Gastrocnemius medialis (tissue), 4 donors: ENCODE measurements at regions not wholly inside any gene's neighbourhood (a gene's known extent, or its start where the extent isn't known, plus 50 kb on each side); places are given as distances from the start of the nearest gene placed in this dataset.

Source experiments
- POLR2A ChIP-seq, 2 donors: fragments of 450-650 bp; IDR thresholded peaks; one replicate each; pipeline ENCODE4 v1.6.1; 2017; ENCODE audit warnings: antibody characterized with exemption in 2 of 2, mild to moderate bottlenecking in 2 of 2, moderate library complexity in 2 of 2
- TF ChIP-seq, protein P1 (sequence below), 5 experiments: fragments of 450-650 bp in 3 of 5; fragments of 200-600 bp in 2 of 5; sonication (generic) in 2 of 5; IDR thresholded peaks in 4 of 5; conservative IDR thresholded peaks in 1 of 5; 1 replicate in 4 of 5; 2 replicates in 1 of 5; pipeline ENCODE4 v1.5.1; 2016 to 2019; ENCODE audit warnings: antibody characterized with exemption in 5 of 5, mild to moderate bottlenecking in 3 of 5, moderate library complexity in 3 of 5

DNA sequence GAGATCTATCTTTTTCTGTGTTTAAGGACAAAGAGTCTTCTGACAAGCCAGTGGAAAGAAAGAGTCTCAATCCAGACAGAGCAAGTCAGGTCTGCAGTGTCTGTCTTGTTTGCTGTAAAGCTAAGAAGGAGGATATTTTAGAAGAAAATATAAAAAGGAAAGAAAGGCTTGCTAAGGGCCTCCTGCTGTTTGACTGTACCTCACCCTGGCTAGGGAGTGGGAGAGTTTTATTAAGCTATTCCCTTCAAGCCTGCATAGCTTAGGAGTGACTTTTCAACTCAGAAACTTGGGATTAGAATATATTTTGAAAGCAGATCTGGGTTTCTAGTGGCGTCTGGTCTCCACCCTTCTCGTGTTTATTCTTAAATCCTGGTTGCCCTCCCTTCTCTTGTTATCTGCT is 460.0 kb downstream of the COG6 start:
- TF ChIP-seq, protein P1, sequence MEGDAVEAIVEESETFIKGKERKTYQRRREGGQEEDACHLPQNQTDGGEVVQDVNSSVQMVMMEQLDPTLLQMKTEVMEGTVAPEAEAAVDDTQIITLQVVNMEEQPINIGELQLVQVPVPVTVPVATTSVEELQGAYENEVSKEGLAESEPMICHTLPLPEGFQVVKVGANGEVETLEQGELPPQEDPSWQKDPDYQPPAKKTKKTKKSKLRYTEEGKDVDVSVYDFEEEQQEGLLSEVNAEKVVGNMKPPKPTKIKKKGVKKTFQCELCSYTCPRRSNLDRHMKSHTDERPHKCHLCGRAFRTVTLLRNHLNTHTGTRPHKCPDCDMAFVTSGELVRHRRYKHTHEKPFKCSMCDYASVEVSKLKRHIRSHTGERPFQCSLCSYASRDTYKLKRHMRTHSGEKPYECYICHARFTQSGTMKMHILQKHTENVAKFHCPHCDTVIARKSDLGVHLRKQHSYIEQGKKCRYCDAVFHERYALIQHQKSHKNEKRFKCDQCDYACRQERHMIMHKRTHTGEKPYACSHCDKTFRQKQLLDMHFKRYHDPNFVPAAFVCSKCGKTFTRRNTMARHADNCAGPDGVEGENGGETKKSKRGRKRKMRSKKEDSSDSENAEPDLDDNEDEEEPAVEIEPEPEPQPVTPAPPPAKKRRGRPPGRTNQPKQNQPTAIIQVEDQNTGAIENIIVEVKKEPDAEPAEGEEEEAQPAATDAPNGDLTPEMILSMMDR (IDR thresholded peaks at IDR 0.05 in 4 of 5, conservative IDR thresholded peaks at IDR 0.05 in 1 of 5) = no peak
- no peak for TF ChIP-seq POLR2A (IDR thresholded peaks at IDR 0.05)
